Peyer's patch (tissue), 4 donors: ENCODE measurements at regions not wholly inside any gene's neighbourhood (a gene's known extent, or its start where the extent isn't known, plus 50 kb on each side); places are given as distances from the start of the nearest gene placed in this dataset.

Source experiments
- POLR2A ChIP-seq, 2 donors: fragments of 450-650 bp; IDR thresholded peaks; one replicate each; pipeline ENCODE4 v1.5.1; 2017; ENCODE audit warnings: antibody characterized with exemption in 2 of 2, mild to moderate bottlenecking in 2 of 2, moderate library complexity in 2 of 2
- TF ChIP-seq, protein P1 (sequence below), 6 experiments: fragments of 450-650 bp in 4 of 6; fragments of 200-600 bp in 2 of 6; sonication (generic) in 1 of 6; IDR thresholded peaks; one replicate each; pipeline ENCODE4 v1.5.1; 2017 to 2019; ENCODE audit warnings: antibody characterized with exemption in 6 of 6, mild to moderate bottlenecking in 3 of 6, moderate library complexity in 1 of 6

DNA sequence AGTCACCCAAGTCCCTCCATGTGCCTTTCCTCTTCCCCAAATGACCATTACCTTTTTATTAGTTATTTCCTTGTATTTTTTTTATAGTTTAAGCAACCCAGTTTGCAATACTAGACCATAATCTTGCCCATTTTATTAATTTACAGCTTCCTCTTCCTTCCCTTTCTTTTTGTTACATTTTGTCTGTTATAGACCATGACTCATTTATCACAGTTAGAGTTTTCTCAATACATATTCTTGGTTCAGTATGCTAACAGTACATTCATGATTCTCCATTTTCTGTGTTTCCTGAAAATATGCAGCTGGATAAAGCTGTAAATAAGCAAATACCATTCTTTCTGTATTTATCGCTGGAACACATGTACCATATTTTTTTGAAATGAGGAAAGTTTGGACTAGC, 376.7 kb upstream of the RAG2 start:
- TF ChIP-seq, protein P1, sequence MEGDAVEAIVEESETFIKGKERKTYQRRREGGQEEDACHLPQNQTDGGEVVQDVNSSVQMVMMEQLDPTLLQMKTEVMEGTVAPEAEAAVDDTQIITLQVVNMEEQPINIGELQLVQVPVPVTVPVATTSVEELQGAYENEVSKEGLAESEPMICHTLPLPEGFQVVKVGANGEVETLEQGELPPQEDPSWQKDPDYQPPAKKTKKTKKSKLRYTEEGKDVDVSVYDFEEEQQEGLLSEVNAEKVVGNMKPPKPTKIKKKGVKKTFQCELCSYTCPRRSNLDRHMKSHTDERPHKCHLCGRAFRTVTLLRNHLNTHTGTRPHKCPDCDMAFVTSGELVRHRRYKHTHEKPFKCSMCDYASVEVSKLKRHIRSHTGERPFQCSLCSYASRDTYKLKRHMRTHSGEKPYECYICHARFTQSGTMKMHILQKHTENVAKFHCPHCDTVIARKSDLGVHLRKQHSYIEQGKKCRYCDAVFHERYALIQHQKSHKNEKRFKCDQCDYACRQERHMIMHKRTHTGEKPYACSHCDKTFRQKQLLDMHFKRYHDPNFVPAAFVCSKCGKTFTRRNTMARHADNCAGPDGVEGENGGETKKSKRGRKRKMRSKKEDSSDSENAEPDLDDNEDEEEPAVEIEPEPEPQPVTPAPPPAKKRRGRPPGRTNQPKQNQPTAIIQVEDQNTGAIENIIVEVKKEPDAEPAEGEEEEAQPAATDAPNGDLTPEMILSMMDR (IDR thresholded peaks at IDR 0.05), result no peak
- no peak for TF ChIP-seq POLR2A (IDR thresholded peaks at IDR 0.05)
